ENCODE measurements at regions not wholly inside any gene's neighbourhood (a gene's known extent, or its start where the extent isn't known, plus 50 kb on each side); places are given as distances from the start of the nearest gene placed in this dataset.

DNA sequence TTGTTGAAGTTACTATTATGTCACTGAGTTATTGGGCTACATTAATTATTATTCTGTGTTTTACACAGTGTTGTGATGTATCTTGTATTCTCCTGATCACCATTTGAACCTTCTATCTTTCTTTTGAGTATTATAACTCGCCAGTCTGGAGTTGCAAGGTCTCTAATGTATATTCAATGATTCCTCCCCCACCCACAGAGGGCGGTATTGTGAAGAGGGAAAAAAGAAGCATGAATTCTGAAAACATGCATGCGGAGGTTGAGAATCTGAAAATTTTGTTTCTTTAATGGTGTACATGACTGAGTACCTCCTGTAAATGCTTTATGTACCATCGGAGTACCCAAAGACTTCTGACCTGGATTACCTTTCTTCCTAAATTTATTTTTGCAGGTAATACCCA lies 266.6 kb downstream of the NR4A2 start:
- no peak overlapping the region for H4K91ac ChIP-seq (ENCODE audit: insufficient read depth, low read depth, low read length)
- no TSS peak for BruUV-seq (replicated peaks)
- in situ Hi-C loops (cut with MboI; ENCODE audit: low sequenced_read_pairs) (no loop called here), intact Hi-C loops (cut with micrococcal nuclease) (no loop called here), dilution Hi-C loops (cut with HindIII; ENCODE audit: low sequenced_read_pairs, unreplicated experiment) (no loop called here)
- H3K9ac ChIP-seq (ENCODE audit: low read depth, low read length), result no peak overlapping the region
- H3K4me3 ChIP-seq (ENCODE audit: insufficient read depth, low read depth, low read length), result no peak overlapping the region
- no peak overlapping the region for H3K4ac ChIP-seq (ENCODE audit: low read depth, low read length)
- H2BK120ac ChIP-seq (ENCODE audit: low read depth, low read length), result no peak overlapping the region
- no peak overlapping the region for H2BK15ac ChIP-seq (ENCODE audit: low read depth, low read length)
- POLR2A ChIA-PET (ENCODE audit: unreplicated experiment), result no interaction called here
- no peak overlapping the region for H2BK5ac ChIP-seq (ENCODE audit: low read depth, low read length, poor library complexity, severe bottlenecking)
- no peaks in the 10 kb centered on the region for H3K27me3 ChIP-seq (ENCODE audit: control insufficient read depth, insufficient read depth, low read length)
- no peak overlapping the region for H4K8ac ChIP-seq (ENCODE audit: low read depth in 2 of 2, low read length in 2 of 2)
- no peak for TF ChIP-seq FOS (IDR thresholded peaks at IDR 0.05; ENCODE audit: low read depth, low read length)
- TF ChIP-seq SMC3 (IDR thresholded peaks at IDR 0.05; ENCODE audit: low read depth, low read length), result no peak
- TF ChIP-seq RAD21 (IDR thresholded peaks at IDR 0.05; ENCODE audit: low read length), result no peak
- TF ChIP-seq, protein P1, sequence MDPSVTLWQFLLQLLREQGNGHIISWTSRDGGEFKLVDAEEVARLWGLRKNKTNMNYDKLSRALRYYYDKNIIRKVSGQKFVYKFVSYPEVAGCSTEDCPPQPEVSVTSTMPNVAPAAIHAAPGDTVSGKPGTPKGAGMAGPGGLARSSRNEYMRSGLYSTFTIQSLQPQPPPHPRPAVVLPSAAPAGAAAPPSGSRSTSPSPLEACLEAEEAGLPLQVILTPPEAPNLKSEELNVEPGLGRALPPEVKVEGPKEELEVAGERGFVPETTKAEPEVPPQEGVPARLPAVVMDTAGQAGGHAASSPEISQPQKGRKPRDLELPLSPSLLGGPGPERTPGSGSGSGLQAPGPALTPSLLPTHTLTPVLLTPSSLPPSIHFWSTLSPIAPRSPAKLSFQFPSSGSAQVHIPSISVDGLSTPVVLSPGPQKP (IDR thresholded peaks at IDR 0.05; ENCODE audit: borderline replicate concordance, low read depth, low read length), result no peak
- no peak for TF ChIP-seq BHLHE40 (IDR thresholded peaks at IDR 0.05; ENCODE audit: low read depth, low read length)
- no peak for TF ChIP-seq MXI1 (IDR thresholded peaks at IDR 0.05; ENCODE audit: borderline replicate concordance, low read depth, low read length)
- TF ChIP-seq MAFK (IDR thresholded peaks at IDR 0.05; ENCODE audit: low read depth, low read length), result no peak
- TF ChIP-seq CHD1 (IDR thresholded peaks at IDR 0.05; ENCODE audit: low read depth, low read length), result no peak
- no peak for TF ChIP-seq RCOR1 (IDR thresholded peaks at IDR 0.05; ENCODE audit: insufficient replicate concordance, low read length)
- no peak for TF ChIP-seq CEBPB (IDR thresholded peaks at IDR 0.05; ENCODE audit: low read depth, low read length)
- TF ChIP-seq, protein P2, sequence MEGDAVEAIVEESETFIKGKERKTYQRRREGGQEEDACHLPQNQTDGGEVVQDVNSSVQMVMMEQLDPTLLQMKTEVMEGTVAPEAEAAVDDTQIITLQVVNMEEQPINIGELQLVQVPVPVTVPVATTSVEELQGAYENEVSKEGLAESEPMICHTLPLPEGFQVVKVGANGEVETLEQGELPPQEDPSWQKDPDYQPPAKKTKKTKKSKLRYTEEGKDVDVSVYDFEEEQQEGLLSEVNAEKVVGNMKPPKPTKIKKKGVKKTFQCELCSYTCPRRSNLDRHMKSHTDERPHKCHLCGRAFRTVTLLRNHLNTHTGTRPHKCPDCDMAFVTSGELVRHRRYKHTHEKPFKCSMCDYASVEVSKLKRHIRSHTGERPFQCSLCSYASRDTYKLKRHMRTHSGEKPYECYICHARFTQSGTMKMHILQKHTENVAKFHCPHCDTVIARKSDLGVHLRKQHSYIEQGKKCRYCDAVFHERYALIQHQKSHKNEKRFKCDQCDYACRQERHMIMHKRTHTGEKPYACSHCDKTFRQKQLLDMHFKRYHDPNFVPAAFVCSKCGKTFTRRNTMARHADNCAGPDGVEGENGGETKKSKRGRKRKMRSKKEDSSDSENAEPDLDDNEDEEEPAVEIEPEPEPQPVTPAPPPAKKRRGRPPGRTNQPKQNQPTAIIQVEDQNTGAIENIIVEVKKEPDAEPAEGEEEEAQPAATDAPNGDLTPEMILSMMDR (conservative IDR thresholded peaks at IDR 0.05; ENCODE audit: low read depth, low read length), result no peak
- TF ChIP-seq MAZ (IDR thresholded peaks at IDR 0.05; ENCODE audit: borderline replicate concordance, low read depth, low read length), result no peak
- no peak for TF ChIP-seq RFX5 (IDR thresholded peaks at IDR 0.05; ENCODE audit: low read depth, low read length)
- no peak for TF ChIP-seq POLR2A (IDR thresholded peaks at IDR 0.05; ENCODE audit: low read depth, low read length)
- no peak for TF ChIP-seq NFE2L2 (IDR thresholded peaks at IDR 0.05; ENCODE audit: low read depth, low read length)
- TF ChIP-seq, protein P3, sequence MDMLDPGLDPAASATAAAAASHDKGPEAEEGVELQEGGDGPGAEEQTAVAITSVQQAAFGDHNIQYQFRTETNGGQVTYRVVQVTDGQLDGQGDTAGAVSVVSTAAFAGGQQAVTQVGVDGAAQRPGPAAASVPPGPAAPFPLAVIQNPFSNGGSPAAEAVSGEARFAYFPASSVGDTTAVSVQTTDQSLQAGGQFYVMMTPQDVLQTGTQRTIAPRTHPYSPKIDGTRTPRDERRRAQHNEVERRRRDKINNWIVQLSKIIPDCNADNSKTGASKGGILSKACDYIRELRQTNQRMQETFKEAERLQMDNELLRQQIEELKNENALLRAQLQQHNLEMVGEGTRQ (IDR thresholded peaks at IDR 0.05; ENCODE audit: low read depth, low read length), result no peak
- no CpG with 5 or more reads among the region's 4 CpGs for WGBS, 2 experiments (ENCODE audit: extremely low coverage in 2 of 2, insufficient read length in 1 of 2)
- H3K18ac ChIP-seq (ENCODE audit: low read depth, low read length), result no peak overlapping the region
- no peak overlapping the region for H2BK20ac ChIP-seq (ENCODE audit: low read depth, low read length)
- H4K5ac ChIP-seq (ENCODE audit: low read depth, low read length), result no peak overlapping the region
- no peak overlapping the region for H2AK9ac ChIP-seq (replicated peaks; ENCODE audit: low read depth, low read length, poor library complexity)
- no peaks in the 10 kb centered on the region for H3K9me1 ChIP-seq (ENCODE audit: insufficient read depth, low read length)
- H3K56ac ChIP-seq (ENCODE audit: extremely low read depth, insufficient read depth, low read length), result no peak overlapping the region
- no peak overlapping the region for H3K14ac ChIP-seq (replicated peaks; ENCODE audit: low read depth, low read length)
- H2AFZ ChIP-seq (replicated peaks; ENCODE audit: low read length, poor library complexity), result no peak overlapping the region
- H3K4me1 ChIP-seq (ENCODE audit: control insufficient read depth, insufficient read depth, low read length), result no peaks in the 10 kb centered on the region
- H3K9me3 ChIP-seq (ENCODE audit: control insufficient read depth, insufficient read depth, low read length), result peaks cover 6% of the 10 kb centered on the region; the same call in 1 of the 2 replicates
- H3K23ac ChIP-seq (ENCODE audit: low read depth, low read length), result no peak overlapping the region
- no peak for DNase-seq
- no peak overlapping the region for H3K27ac ChIP-seq (ENCODE audit: insufficient read depth, low read length)
- no peaks in the 10 kb centered on the region for H4K20me1 ChIP-seq (ENCODE audit: insufficient read depth, low read length)
- no peak overlapping the region for H3K4me2 ChIP-seq (ENCODE audit: low read depth, low read length)
- no peak overlapping the region for H2AK5ac ChIP-seq (ENCODE audit: low read depth, low read length)
- H3K79me1 ChIP-seq (ENCODE audit: low read depth in 1 of 2, low read length in 2 of 2), result no peaks in the 10 kb centered on the region
- H3K36me3 ChIP-seq (ENCODE audit: control insufficient read depth, insufficient read depth, low read length), result no peaks in the 10 kb centered on the region
- ATAC-seq (ENCODE audit: low read depth), result no peak
- CTCF ChIA-PET, result no interaction called here

All from IMR-90 (cell line).